HUES6 (cell line): ENCODE measurements at regions not wholly inside any gene's neighbourhood (a gene's known extent, or its start where the extent isn't known, plus 50 kb on each side); places are given as distances from the start of the nearest gene placed in this dataset.

Source experiments
- H3K27ac ChIP-seq: 2 replicates; pipeline ENCODE4 v1.7.0; 2013; ENCODE audit warnings: low read depth, mild to moderate bottlenecking, low read length, inconsistent platforms
- H3K27me3 ChIP-seq: 2 replicates; pipeline ENCODE4 v1.6.1; 2013; ENCODE audit warnings: low read length; ENCODE audit not compliant: control insufficient read depth, insufficient read depth
- H3K36me3 ChIP-seq: 2 replicates; pipeline ENCODE4 v1.6.1; 2013; ENCODE audit warnings: low read length; ENCODE audit not compliant: control insufficient read depth, insufficient read depth
- H3K4me1 ChIP-seq: 2 replicates; pipeline ENCODE4 v1.6.1; 2013; ENCODE audit warnings: low read length; ENCODE audit not compliant: control insufficient read depth, insufficient read depth
- H3K4me3 ChIP-seq: 2 replicates; pipeline ENCODE4 v1.5.1; 2013; ENCODE audit warnings: low read depth, low read length
- H3K9ac ChIP-seq: one replicate; pipeline ENCODE4 v1.6.1; 2013; ENCODE audit warnings: mild to moderate bottlenecking, low read length
- H3K9me3 ChIP-seq: 2 replicates; pipeline ENCODE4 v1.6.1; 2013; ENCODE audit warnings: low read depth, low read length; ENCODE audit not compliant: control insufficient read depth, insufficient read depth

- no peak overlapping the region for H3K4me3 ChIP-seq
- no peaks in the 10 kb centered on the region for H3K9me3 ChIP-seq
Observed at GRCh38 chr12:42853370-42854140, 264.0 kb upstream of the PRICKLE1 start.

GRCh38 chr12:42846782-42847181, 257.2 kb upstream of the PRICKLE1 start:
- no peaks in the 10 kb centered on the region; the same call in 1 of the 2 replicates for H3K4me1 ChIP-seq
- H3K27me3 ChIP-seq = no peaks in the 10 kb centered on the region
- no peaks in the 10 kb centered on the region; the same call in 1 of the 2 replicates for H3K9me3 ChIP-seq
- H3K9ac ChIP-seq = no peak overlapping the region
- H3K4me3 ChIP-seq = no peak overlapping the region
- no peaks in the 10 kb centered on the region for H3K36me3 ChIP-seq
- H3K27ac ChIP-seq = no peak overlapping the region

More at GRCh38 chr12:42853370-42854140, 264.0 kb upstream of the PRICKLE1 start:
- Histone ChIP-seq H3K4me1 (no peaks in the 10 kb centered on the region), H3K36me3 (no peaks in the 10 kb centered on the region), H3K27me3 (no peaks in the 10 kb centered on the region), H3K9ac (no peak overlapping the region), H3K27ac (no peak overlapping the region)

GRCh38 chr12:42834062-42834461, 244.5 kb upstream of the PRICKLE1 start:
- Histone ChIP-seq H3K4me3 (no peak overlapping the region), H3K27ac (no peak overlapping the region), H3K9me3 (peaks cover 4% of the 10 kb centered on the region; the same call in 1 of the 2 replicates), H3K4me1 (no peaks in the 10 kb centered on the region), H3K27me3 (no peaks in the 10 kb centered on the region), H3K36me3 (no peaks in the 10 kb centered on the region), H3K9ac (no peak overlapping the region)

- peaks cover 1% of the 10 kb centered on the region; the same call in 1 of the 2 replicates for H3K9me3 ChIP-seq
- no peak overlapping the region for H3K9ac ChIP-seq
- H3K27ac ChIP-seq = no peak overlapping the region
- no peaks in the 10 kb centered on the region for H3K4me1 ChIP-seq
- no peaks in the 10 kb centered on the region for H3K36me3 ChIP-seq
- no peak overlapping the region for H3K4me3 ChIP-seq
- H3K27me3 ChIP-seq = no peaks in the 10 kb centered on the region
Observed at GRCh38 chr12:42828836-42829235, 239.3 kb upstream of the PRICKLE1 start.

GRCh38 chr12:42824327-42824726, 234.8 kb upstream of the PRICKLE1 start:
- H3K4me3 ChIP-seq = no peak overlapping the region
- H3K4me1 ChIP-seq = no peaks in the 10 kb centered on the region
- no peak overlapping the region for H3K9ac ChIP-seq
- H3K9me3 ChIP-seq = no peaks in the 10 kb centered on the region
- H3K27ac ChIP-seq = no peak overlapping the region
- H3K36me3 ChIP-seq = no peaks in the 10 kb centered on the region
- H3K27me3 ChIP-seq = no peaks in the 10 kb centered on the region

- H3K9ac ChIP-seq = no peak overlapping the region
- H3K36me3 ChIP-seq = no peaks in the 10 kb centered on the region
- no peaks in the 10 kb centered on the region for H3K27me3 ChIP-seq
- H3K9me3 ChIP-seq = no peaks in the 10 kb centered on the region
- no peaks in the 10 kb centered on the region for H3K4me1 ChIP-seq
- H3K27ac ChIP-seq = no peak overlapping the region
- no peak overlapping the region for H3K4me3 ChIP-seq
Observed at GRCh38 chr12:42823679-42824078, 234.1 kb upstream of the PRICKLE1 start.

- H3K9me3 ChIP-seq = no peaks in the 10 kb centered on the region
- no peaks in the 10 kb centered on the region for H3K36me3 ChIP-seq
- H3K27me3 ChIP-seq = no peaks in the 10 kb centered on the region
- no peak overlapping the region for H3K4me3 ChIP-seq
- H3K9ac ChIP-seq = no peak overlapping the region
- no peaks in the 10 kb centered on the region for H3K4me1 ChIP-seq
- no peak overlapping the region for H3K27ac ChIP-seq
Observed at GRCh38 chr12:42819846-42820245, 230.3 kb upstream of the PRICKLE1 start.

- Histone ChIP-seq H3K4me1 (no peaks in the 10 kb centered on the region), H3K9ac (no peak overlapping the region), H3K36me3 (no peaks in the 10 kb centered on the region), H3K27me3 (no peaks in the 10 kb centered on the region), H3K4me3 (no peak overlapping the region), H3K27ac (no peak overlapping the region), H3K9me3 (no peaks in the 10 kb centered on the region)
Observed at GRCh38 chr12:42815068-42815467, 225.5 kb upstream of the PRICKLE1 start.

GRCh38 chr12:42812871-42813270, 223.3 kb upstream of the PRICKLE1 start:
- Histone ChIP-seq H3K27ac (no peak overlapping the region), H3K36me3 (no peaks in the 10 kb centered on the region), H3K9me3 (no peaks in the 10 kb centered on the region; the same call in 1 of the 2 replicates), H3K4me1 (0 out of 2 replicates have a peak, but pooled peaks cover 2% of the 10 kb centered on the region), H3K4me3 (no peak overlapping the region), H3K27me3 (no peaks in the 10 kb centered on the region), H3K9ac (no peak overlapping the region)

- H3K9ac ChIP-seq = no peak overlapping the region
- no peak overlapping the region for H3K4me3 ChIP-seq
- no peaks in the 10 kb centered on the region for H3K27me3 ChIP-seq
- no peak overlapping the region for H3K27ac ChIP-seq
- H3K36me3 ChIP-seq = no peaks in the 10 kb centered on the region
- no peaks in the 10 kb centered on the region; the same call in 1 of the 2 replicates for H3K9me3 ChIP-seq
- H3K4me1 ChIP-seq = 0 out of 2 replicates have a peak, but pooled peaks cover 6% of the 10 kb centered on the region
Observed at GRCh38 chr12:42812086-42812485, 222.5 kb upstream of the PRICKLE1 start.

- Histone ChIP-seq H3K4me1 (peaks cover 8% of the 10 kb centered on the region; the same call in 1 of the 2 replicates), H3K27me3 (no peaks in the 10 kb centered on the region), H3K27ac (no peak overlapping the region), H3K36me3 (no peaks in the 10 kb centered on the region), H3K9me3 (no peaks in the 10 kb centered on the region; the same call in 1 of the 2 replicates), H3K9ac (no peak overlapping the region), H3K4me3 (no peak overlapping the region)
Observed at GRCh38 chr12:42810006-42810405, 220.5 kb upstream of the PRICKLE1 start.
